ENCODE measurements at regions not wholly inside any gene's neighbourhood (a gene's known extent, or its start where the extent isn't known, plus 50 kb on each side); places are given as distances from the start of the nearest gene placed in this dataset.
A peak's percentile ranks its signal among the peaks of the same experiment; 100 is the strongest.
"Not testable (repeated sequence)": the region's sequence is repeated elsewhere in the genome, so short reads cannot be mapped to it uniquely, and the experiment has no call there.

- Histone ChIP-seq H3K27ac (ENCODE audit: low read length) (no peak overlapping the region), H3K27me3 (ENCODE audit: control insufficient read depth, insufficient read depth) (no peaks in the 10 kb centered on the region), H3K9me3 (ENCODE audit: control insufficient read depth, low read length) (no peaks in the 10 kb centered on the region), H3K4me3 (ENCODE audit: low read length) (no peak overlapping the region), H3K4me1 (ENCODE audit: control insufficient read depth, insufficient read depth, low read length) (peaks cover 7% of the 10 kb centered on the region)
- DNase-seq (no peak), ATAC-seq (no peak)
- 72% methylated on average over 5 of the region's 5 CpGs for WGBS
- intact Hi-C loops (cut with DNase I): loop anchor here in 1 of 4 donors (10.0 kb wide), 1 partner anchor 48 kb away; no protein-coding TSS in a partner anchor
These were observed 67.6 kb downstream of the C9orf50 start for GRCh38 chr9:129553277-129553676.

- Histone ChIP-seq H3K27me3 (ENCODE audit: control insufficient read depth, insufficient read depth) (no peaks in the 10 kb centered on the region), H3K4me1 (ENCODE audit: control insufficient read depth, insufficient read depth, low read length) (peaks cover 7% of the 10 kb centered on the region), H3K9me3 (ENCODE audit: control insufficient read depth, low read length) (no peaks in the 10 kb centered on the region), H3K4me3 (ENCODE audit: low read length) (no peak overlapping the region), H3K27ac (ENCODE audit: low read length) (no peak overlapping the region)
- WGBS: 87% methylated on average over 6 of the region's 6 CpGs
- ATAC-seq (no peak), DNase-seq (peak in 1 of 3 donors; percentile 67)
- intact Hi-C loops (cut with DNase I): loop anchor here in 1 of 4 donors (10.0 kb wide), 1 partner anchor 47 kb away; no protein-coding TSS in a partner anchor
These were observed 68.8 kb downstream of the C9orf50 start for GRCh38 chr9:129552064-129552463.

GRCh38 chr9:129551393-129551973 lies 69.4 kb downstream of the C9orf50 start:
- 88% methylated on average over 3 of the region's 3 CpGs for WGBS
- no peak overlapping the region for H3K27ac ChIP-seq (ENCODE audit: low read length)
- intact Hi-C loops (cut with DNase I): loop anchor here in 1 of 4 donors (10.0 kb wide), 1 partner anchor 47 kb away; no protein-coding TSS in a partner anchor
- no peaks in the 10 kb centered on the region for H3K27me3 ChIP-seq (ENCODE audit: control insufficient read depth, insufficient read depth)
- H3K4me1 ChIP-seq (ENCODE audit: control insufficient read depth, insufficient read depth, low read length): peaks cover 7% of the 10 kb centered on the region
- no peaks in the 10 kb centered on the region for H3K9me3 ChIP-seq (ENCODE audit: control insufficient read depth, low read length)
- no peak for ATAC-seq
- H3K4me3 ChIP-seq (ENCODE audit: low read length): no peak overlapping the region
- DNase-seq: no peak

- H3K4me3 ChIP-seq (ENCODE audit: low read length); H3K27ac ChIP-seq (ENCODE audit: low read length); ATAC-seq; H3K9me3 ChIP-seq (ENCODE audit: control insufficient read depth, low read length); DNase-seq; H3K27me3 ChIP-seq (ENCODE audit: control insufficient read depth, insufficient read depth); H3K4me1 ChIP-seq (ENCODE audit: control insufficient read depth, insufficient read depth, low read length): not testable (repeated sequence)
- intact Hi-C loops (cut with DNase I): loop anchor here in 1 of 4 donors (10.0 kb wide), 1 partner anchor 46 kb away; no protein-coding TSS in a partner anchor
- 84% methylated on average over 11 of the region's 11 CpGs for WGBS
These were observed 69.9 kb downstream of the C9orf50 start for GRCh38 chr9:129550977-129551376.

GRCh38 chr9:129550199-129550839 lies 70.6 kb downstream of the C9orf50 start:
- Histone ChIP-seq H3K27me3 (ENCODE audit: control insufficient read depth, insufficient read depth) (no peaks in the 10 kb centered on the region), H3K4me1 (ENCODE audit: control insufficient read depth, insufficient read depth, low read length) (peaks cover 7% of the 10 kb centered on the region), H3K27ac (ENCODE audit: low read length) (no peak overlapping the region), H3K4me3 (ENCODE audit: low read length) (peak overlapping the region; percentile 39), H3K9me3 (ENCODE audit: control insufficient read depth, low read length) (no peaks in the 10 kb centered on the region)
- peak; percentile 90 to 96 (median 96) for DNase-seq
- intact Hi-C loops (cut with DNase I): loop anchor here in 1 of 4 donors (10.0 kb wide), 1 partner anchor 46 kb away; no protein-coding TSS in a partner anchor
- peak; percentile 89 to 90 for ATAC-seq
- 3% methylated on average over 51 of the region's 51 CpGs for WGBS

GRCh38 chr9:129549684-129550083 lies 71.2 kb downstream of the C9orf50 start:
- H3K4me1 ChIP-seq (ENCODE audit: control insufficient read depth, insufficient read depth, low read length): peaks cover 7% of the 10 kb centered on the region
- peak overlapping the region; percentile 39 for H3K4me3 ChIP-seq (ENCODE audit: low read length)
- no peaks in the 10 kb centered on the region for H3K9me3 ChIP-seq (ENCODE audit: control insufficient read depth, low read length)
- DNase-seq (peak; percentile 68 to 87 (median 83)), ATAC-seq (peak; percentile 53 to 75)
- no peaks in the 10 kb centered on the region for H3K27me3 ChIP-seq (ENCODE audit: control insufficient read depth, insufficient read depth)
- H3K27ac ChIP-seq (ENCODE audit: low read length): peak overlapping the region; percentile 65
- intact Hi-C loops (cut with DNase I): loop anchor here in 2 of 4 donors (5.0 to 10.0 kb wide), 2 partner anchors 45 to 47 kb away; no protein-coding TSS in a partner anchor
- WGBS: 16% methylated on average over 30 of the region's 30 CpGs

GRCh38 chr9:129549139-129549538 lies 71.8 kb downstream of the C9orf50 start:
- H3K27ac ChIP-seq (ENCODE audit: low read length): peak overlapping the region; percentile 65
- intact Hi-C loops (cut with DNase I): loop anchor here in 1 of 4 donors (5.0 kb wide), 1 partner anchor 47 kb away; no protein-coding TSS in a partner anchor
- no peaks in the 10 kb centered on the region for H3K27me3 ChIP-seq (ENCODE audit: control insufficient read depth, insufficient read depth)
- no peaks in the 10 kb centered on the region for H3K9me3 ChIP-seq (ENCODE audit: control insufficient read depth, low read length)
- 45% methylated on average over 7 of the region's 7 CpGs for WGBS
- H3K4me3 ChIP-seq (ENCODE audit: low read length): no peak overlapping the region
- ATAC-seq (peak; percentile 26 to 56), DNase-seq (peak in 2 of 3 donors; percentile 71 to 72)
- H3K4me1 ChIP-seq (ENCODE audit: control insufficient read depth, insufficient read depth, low read length): peaks cover 7% of the 10 kb centered on the region

GRCh38 chr9:129548571-129549135 lies 72.2 kb downstream of the C9orf50 start:
- ATAC-seq (peak; percentile 43 to 52), DNase-seq (peak; percentile 69 to 91 (median 90))
- 33% methylated on average over 11 of the region's 11 CpGs for WGBS
- no peaks in the 10 kb centered on the region for H3K9me3 ChIP-seq (ENCODE audit: control insufficient read depth, low read length)
- intact Hi-C loops (cut with DNase I): loop anchor here in 1 of 4 donors (5.0 kb wide), 1 partner anchor 46 kb away; no protein-coding TSS in a partner anchor
- no peaks in the 10 kb centered on the region for H3K27me3 ChIP-seq (ENCODE audit: control insufficient read depth, insufficient read depth)
- no peak overlapping the region for H3K4me3 ChIP-seq (ENCODE audit: low read length)
- H3K27ac ChIP-seq (ENCODE audit: low read length): peak overlapping the region; percentile 31
- H3K4me1 ChIP-seq (ENCODE audit: control insufficient read depth, insufficient read depth, low read length): peaks cover 7% of the 10 kb centered on the region

- no peak overlapping the region for H3K4me3 ChIP-seq (ENCODE audit: low read length)
- intact Hi-C loops (cut with DNase I): loop anchor here in 1 of 4 donors (5.0 kb wide), 1 partner anchor 46 kb away; no protein-coding TSS in a partner anchor
- H3K9me3 ChIP-seq (ENCODE audit: control insufficient read depth, low read length): no peaks in the 10 kb centered on the region
- ATAC-seq (no peak), DNase-seq (peak in 1 of 3 donors; percentile 49)
- H3K27me3 ChIP-seq (ENCODE audit: control insufficient read depth, insufficient read depth): no peaks in the 10 kb centered on the region
- peaks cover 7% of the 10 kb centered on the region for H3K4me1 ChIP-seq (ENCODE audit: control insufficient read depth, insufficient read depth, low read length)
- peak overlapping the region; percentile 31 for H3K27ac ChIP-seq (ENCODE audit: low read length)
- WGBS: 70% methylated on average over 9 of the region's 9 CpGs
These were observed 72.9 kb downstream of the C9orf50 start for GRCh38 chr9:129547869-129548570.

- H3K4me1 ChIP-seq (ENCODE audit: control insufficient read depth, insufficient read depth, low read length): peaks cover 7% of the 10 kb centered on the region
- no peak overlapping the region for H3K27ac ChIP-seq (ENCODE audit: low read length)
- no peaks in the 10 kb centered on the region for H3K9me3 ChIP-seq (ENCODE audit: control insufficient read depth, low read length)
- 82% methylated on average over 4 of the region's 4 CpGs for WGBS
- H3K4me3 ChIP-seq (ENCODE audit: low read length): no peak overlapping the region
- ATAC-seq (no peak), DNase-seq (no peak)
- intact Hi-C loops (cut with DNase I): loop anchor here in 1 of 4 donors (5.0 kb wide), 1 partner anchor 45 kb away; no protein-coding TSS in a partner anchor
- H3K27me3 ChIP-seq (ENCODE audit: control insufficient read depth, insufficient read depth): no peaks in the 10 kb centered on the region
These were observed 73.8 kb downstream of the C9orf50 start for GRCh38 chr9:129547063-129547462.

Measured in right cardiac atrium (tissue), 5 donors.